NB4 (cell line): ENCODE measurements at regions not wholly inside any gene's neighbourhood (a gene's known extent, or its start where the extent isn't known, plus 50 kb on each side); places are given as distances from the start of the nearest gene placed in this dataset.

Experiments
- CTCF ChIP-seq: IDR thresholded peaks from one replicate; pipeline ENCODE4 v1.5.1; 2012; ENCODE audit warnings: low read depth, low read length
- MYC ChIP-seq: IDR thresholded peaks from 2 replicates; pipeline ENCODE4 v1.6.1; 2011; ENCODE audit warnings: low read depth, low read length
- POLR2A ChIP-seq: IDR thresholded peaks from 2 replicates; pipeline ENCODE4 v1.6.1; 2011; ENCODE audit warnings: mild to moderate bottlenecking; ENCODE audit not compliant: insufficient read length; ENCODE audit errors: extremely low read depth

GRCh38 chr11:130536106-130537040, 87.9 kb downstream of the ADAMTS15 start:
- TF ChIP-seq CTCF (no peak), POLR2A (no peak), MYC (no peak)
